Breast epithelium (tissue), 4 donors: ENCODE measurements at regions not wholly inside any gene's neighbourhood (a gene's known extent, or its start where the extent isn't known, plus 50 kb on each side); places are given as distances from the start of the nearest gene placed in this dataset.

Experiments
- DNase-seq, 2 donors: peaks; one replicate each; pipeline ENCODE4 v3.0.0-alpha.2; 2019; ENCODE audit warnings: low spot score in 2 of 2
- H3K27ac ChIP-seq, 2 donors: fragments of 200-600 bp; sonication (generic) in 1 of 2; one replicate each; pipeline ENCODE4 v1.5.1; 2016 to 2019; ENCODE audit warnings: mild to moderate bottlenecking in 1 of 2
- H3K27me3 ChIP-seq, 2 donors: fragments of 200-600 bp; sonication (generic) in 1 of 2; one replicate each; pipeline versions ENCODE4 v1.5.1 to v1.6.0; 2017 to 2019; ENCODE audit warnings: control low read depth in 1 of 2, mild to moderate bottlenecking in 1 of 2
- H3K36me3 ChIP-seq: fragments of 200-600 bp; one replicate; pipeline ENCODE4 v1.5.1; 2019
- H3K4me1 ChIP-seq, 2 donors: fragments of 200-600 bp; sonication (generic); one replicate each; pipeline ENCODE4 v1.5.1; 2016 to 2019; ENCODE audit warnings: control low read depth in 1 of 2
- H3K4me3 ChIP-seq, 3 donors: fragments of 200-600 bp; sonication (generic); 1 replicate in 2 of 3; 2 replicates in 1 of 3; pipeline ENCODE4 v1.5.1; 2016 to 2019; ENCODE audit warnings: mild to moderate bottlenecking in 3 of 3, moderate library complexity in 2 of 3
- H3K9me3 ChIP-seq, 2 donors: fragments of 200-600 bp; sonication (generic) in 1 of 2; one replicate each; pipeline ENCODE4 v1.5.1; 2016 to 2019; ENCODE audit warnings: control low read depth in 1 of 2
- POLR2A ChIP-seq: fragments of 450-650 bp; IDR thresholded peaks from one replicate; pipeline ENCODE4 v1.6.1; 2016; ENCODE audit warnings: antibody characterized with exemption, mild to moderate bottlenecking, moderate library complexity
- POLR2AphosphoS5 ChIP-seq, 3 donors: sonication (generic); formaldehyde crosslinking; IDR thresholded peaks; one replicate each; pipeline ENCODE4 v1.6.1; 2017; ENCODE audit warnings: antibody characterized with exemption in 3 of 3
- intact Hi-C: fragments of 100-400 bp; cut with DNase I; formaldehyde crosslinking; loops from one replicate; pipeline ENCODE4 v1.15.1; 2023; ENCODE audit warnings: low total_unique reads
- TF ChIP-seq, protein P1 (sequence below), 3 donors: fragments of 450-650 bp; IDR thresholded peaks; one replicate each; pipeline ENCODE4 v1.5.1; 2016 to 2017; ENCODE audit warnings: antibody characterized with exemption in 3 of 3, mild to moderate bottlenecking in 3 of 3, moderate library complexity in 3 of 3

DNA sequence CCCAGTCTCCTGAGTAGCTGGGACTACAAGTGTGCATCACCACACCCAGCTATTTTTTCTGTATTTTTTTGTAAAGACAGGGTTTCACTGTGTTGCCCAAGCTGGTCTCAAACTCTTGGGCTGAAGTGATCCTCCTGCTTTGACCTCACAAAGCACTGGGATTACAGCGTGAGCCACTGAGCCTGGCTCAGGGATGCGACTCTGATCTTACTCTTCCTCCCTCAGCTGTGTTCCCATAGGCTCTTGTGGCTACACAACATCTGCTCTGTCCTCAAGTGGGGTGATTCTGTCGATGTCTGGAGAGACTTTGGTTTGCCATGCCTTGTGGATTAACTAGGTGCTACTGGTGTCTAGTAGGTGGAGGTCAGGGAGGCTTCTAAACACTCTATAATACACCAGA lies 127.0 kb upstream of the SERPIND1 start:
- Histone ChIP-seq H3K9me3 (no peaks in the 10 kb centered on the region), H3K36me3 (no peaks in the 10 kb centered on the region), H3K4me3 (no peak overlapping the region), H3K27ac (no peak overlapping the region), H3K27me3 (no peaks in the 10 kb centered on the region), H3K4me1 (no peaks in the 10 kb centered on the region)
- no peak for DNase-seq
- intact Hi-C loops: no loop called here
- TF ChIP-seq POLR2A (no peak), POLR2AphosphoS5 (IDR thresholded peaks at IDR 0.05) (no peak)
- TF ChIP-seq, protein P1, sequence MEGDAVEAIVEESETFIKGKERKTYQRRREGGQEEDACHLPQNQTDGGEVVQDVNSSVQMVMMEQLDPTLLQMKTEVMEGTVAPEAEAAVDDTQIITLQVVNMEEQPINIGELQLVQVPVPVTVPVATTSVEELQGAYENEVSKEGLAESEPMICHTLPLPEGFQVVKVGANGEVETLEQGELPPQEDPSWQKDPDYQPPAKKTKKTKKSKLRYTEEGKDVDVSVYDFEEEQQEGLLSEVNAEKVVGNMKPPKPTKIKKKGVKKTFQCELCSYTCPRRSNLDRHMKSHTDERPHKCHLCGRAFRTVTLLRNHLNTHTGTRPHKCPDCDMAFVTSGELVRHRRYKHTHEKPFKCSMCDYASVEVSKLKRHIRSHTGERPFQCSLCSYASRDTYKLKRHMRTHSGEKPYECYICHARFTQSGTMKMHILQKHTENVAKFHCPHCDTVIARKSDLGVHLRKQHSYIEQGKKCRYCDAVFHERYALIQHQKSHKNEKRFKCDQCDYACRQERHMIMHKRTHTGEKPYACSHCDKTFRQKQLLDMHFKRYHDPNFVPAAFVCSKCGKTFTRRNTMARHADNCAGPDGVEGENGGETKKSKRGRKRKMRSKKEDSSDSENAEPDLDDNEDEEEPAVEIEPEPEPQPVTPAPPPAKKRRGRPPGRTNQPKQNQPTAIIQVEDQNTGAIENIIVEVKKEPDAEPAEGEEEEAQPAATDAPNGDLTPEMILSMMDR (IDR thresholded peaks at IDR 0.05): no peak

DNA sequence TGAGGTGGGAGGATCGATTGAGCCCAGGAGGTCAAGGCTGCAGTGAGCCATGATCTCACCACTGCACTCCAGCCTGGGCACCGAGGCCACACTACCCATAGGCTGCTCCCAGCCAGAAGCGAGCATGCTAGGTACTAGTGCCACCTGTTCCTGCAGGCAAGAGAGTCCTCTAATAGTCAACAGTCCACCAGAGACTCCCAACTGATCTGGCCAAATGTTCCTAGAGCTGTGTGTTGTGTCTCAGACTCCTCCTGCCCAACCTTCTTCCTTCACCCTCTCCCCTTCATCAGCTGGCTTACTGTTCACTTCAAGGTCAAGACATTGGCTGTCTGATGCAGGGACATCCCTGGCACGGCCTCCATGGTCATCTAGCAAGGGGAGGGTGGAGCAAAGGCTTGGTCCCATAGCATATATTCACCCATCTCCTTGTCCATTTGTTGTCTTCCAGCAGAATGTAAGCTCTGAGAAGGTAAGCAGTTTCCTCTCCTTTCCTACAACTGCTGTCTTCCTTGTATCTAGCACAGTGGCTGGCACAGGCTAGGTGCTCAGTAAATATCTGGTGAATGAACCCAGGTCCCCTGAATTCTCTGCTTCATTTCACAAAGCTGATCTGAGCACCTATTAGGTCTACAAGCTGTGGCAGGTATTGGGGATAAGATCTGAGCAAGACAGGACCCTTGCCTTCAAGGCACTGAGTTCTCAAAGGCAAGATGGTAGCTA lies 126.2 kb upstream of the SERPIND1 start:
- H3K4me3 ChIP-seq: no peak overlapping the region
- TF ChIP-seq POLR2AphosphoS5 (IDR thresholded peaks at IDR 0.05) (no peak), POLR2A (no peak)
- TF ChIP-seq, protein P1 (IDR thresholded peaks at IDR 0.05): no peak
- no peak overlapping the region for H3K27ac ChIP-seq
- H3K9me3 ChIP-seq: no peaks in the 10 kb centered on the region
- no peaks in the 10 kb centered on the region for H3K27me3 ChIP-seq
- intact Hi-C loops: no loop called here
- no peaks in the 10 kb centered on the region for H3K36me3 ChIP-seq
- DNase-seq: no peak
- no peaks in the 10 kb centered on the region for H3K4me1 ChIP-seq

DNA sequence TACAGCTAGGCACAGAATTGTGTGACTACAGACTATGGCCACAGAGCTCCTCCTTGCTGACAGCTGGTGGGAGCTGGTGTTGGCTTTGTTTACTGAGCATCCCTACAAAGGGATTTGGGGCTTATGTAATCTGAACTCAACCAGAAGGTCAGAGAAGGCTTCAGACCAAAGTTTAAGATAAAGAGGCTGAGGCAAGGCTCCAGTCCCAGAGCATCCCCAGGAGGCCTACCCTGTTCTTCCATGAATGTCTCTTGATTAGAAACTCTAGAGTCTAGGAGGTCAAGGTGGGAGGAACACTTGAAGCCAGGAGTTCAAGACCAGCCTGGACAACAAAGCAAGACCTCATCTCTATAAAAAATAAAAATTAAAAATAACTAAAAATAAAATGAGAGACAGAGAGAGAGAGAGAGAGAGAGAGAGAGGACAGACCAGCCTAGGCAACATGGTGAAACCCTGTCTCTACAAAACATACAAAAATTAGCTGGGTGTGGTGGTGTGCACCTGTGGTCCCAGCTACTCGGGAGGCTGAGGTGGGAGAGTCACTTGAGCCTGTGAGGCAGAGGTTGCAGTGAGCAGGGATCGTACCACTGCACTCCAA lies 125.5 kb upstream of the SERPIND1 start:
- H3K36me3 ChIP-seq: no peaks in the 10 kb centered on the region
- DNase-seq: no peak
- H3K4me1 ChIP-seq: no peaks in the 10 kb centered on the region
- intact Hi-C loops: no loop called here
- no peaks in the 10 kb centered on the region for H3K9me3 ChIP-seq
- H3K27me3 ChIP-seq: no peaks in the 10 kb centered on the region
- no peak overlapping the region for H3K4me3 ChIP-seq
- TF ChIP-seq POLR2AphosphoS5 (IDR thresholded peaks at IDR 0.05) (no peak), POLR2A (no peak)
- no peak overlapping the region for H3K27ac ChIP-seq

DNA sequence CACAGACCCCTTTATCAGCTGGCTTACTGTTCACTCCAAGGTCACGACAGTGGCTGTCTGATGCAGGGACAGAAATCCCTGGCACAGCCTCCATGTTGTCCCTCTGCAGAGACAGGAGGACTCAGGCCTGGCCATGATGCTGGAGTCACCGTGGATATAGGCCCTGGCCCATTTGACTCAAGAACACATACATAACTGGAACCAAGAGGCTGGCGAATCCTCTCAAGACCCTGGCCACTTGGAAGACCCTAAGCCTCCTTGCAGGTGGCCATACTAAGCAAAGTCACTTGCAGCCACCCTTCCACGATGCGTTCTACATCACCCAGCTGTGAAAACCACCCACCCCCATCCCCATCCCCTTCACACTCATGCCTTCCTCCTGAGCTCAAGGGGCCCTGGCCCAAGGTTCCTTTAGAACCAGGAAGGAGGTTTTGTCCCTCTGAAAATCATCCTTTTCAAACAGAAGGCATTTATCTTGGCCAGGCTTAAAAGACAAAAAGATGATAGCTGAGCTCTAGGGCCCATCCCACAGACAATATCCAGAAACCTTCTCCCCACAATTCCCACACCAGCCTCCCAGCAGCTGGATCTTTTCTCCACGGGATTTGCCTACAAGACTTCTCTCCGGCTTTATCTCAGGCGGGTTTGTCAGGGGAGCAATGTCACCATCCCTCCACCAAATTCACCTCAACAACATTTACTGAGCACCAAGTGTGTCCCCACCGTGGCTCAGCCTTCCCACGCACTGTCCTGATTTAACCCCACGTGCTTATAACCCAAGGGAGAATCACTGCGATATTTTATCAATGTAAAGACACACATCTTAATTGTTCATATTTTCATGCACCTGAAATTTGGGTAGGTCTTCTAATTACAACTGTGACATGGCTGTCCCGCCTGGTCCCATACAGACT lies 123.4 kb upstream of the SERPIND1 start:
- Histone ChIP-seq H3K27ac (no peak overlapping the region), H3K27me3 (no peaks in the 10 kb centered on the region), H3K4me3 (no peak overlapping the region), H3K9me3 (no peaks in the 10 kb centered on the region), H3K36me3 (no peaks in the 10 kb centered on the region), H3K4me1 (no peaks in the 10 kb centered on the region)
- intact Hi-C loops: no loop called here
- TF ChIP-seq POLR2AphosphoS5 (IDR thresholded peaks at IDR 0.05) (no peak), POLR2A (no peak)
- TF ChIP-seq, protein P1 (IDR thresholded peaks at IDR 0.05): no peak
- no peak for DNase-seq

DNA sequence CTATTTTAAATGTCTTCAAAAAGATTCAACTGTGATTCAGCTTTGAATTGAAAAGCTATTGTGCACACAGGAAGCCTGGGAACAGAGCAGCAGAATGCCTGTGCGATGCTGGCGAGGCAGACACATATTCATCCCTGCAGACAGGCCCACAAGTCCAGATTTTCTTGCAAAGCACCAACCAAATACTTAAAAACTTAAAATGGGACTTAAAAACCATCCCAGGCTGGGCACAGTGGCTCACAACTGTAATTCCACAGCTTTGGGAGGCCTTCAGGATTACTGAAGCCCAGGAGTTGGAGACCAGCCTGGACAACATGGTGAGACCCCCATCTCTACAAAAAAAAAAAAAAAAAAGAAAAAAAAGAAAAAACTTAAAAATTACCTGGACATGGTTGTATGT lies 122.6 kb upstream of the SERPIND1 start:
- Histone ChIP-seq H3K27ac (no peak overlapping the region), H3K9me3 (no peaks in the 10 kb centered on the region), H3K4me3 (no peak overlapping the region), H3K27me3 (no peaks in the 10 kb centered on the region), H3K36me3 (no peaks in the 10 kb centered on the region), H3K4me1 (no peaks in the 10 kb centered on the region)
- intact Hi-C loops: no loop called here
- no peak for DNase-seq
- TF ChIP-seq, protein P1 (IDR thresholded peaks at IDR 0.05): no peak
- TF ChIP-seq POLR2A (no peak), POLR2AphosphoS5 (IDR thresholded peaks at IDR 0.05) (no peak)
